Tongue (tissue), 1 donor: ENCODE measurements at regions not wholly inside any gene's neighbourhood (a gene's known extent, or its start where the extent isn't known, plus 50 kb on each side); places are given as distances from the start of the nearest gene placed in this dataset.
"Not testable (repeated sequence)": the region's sequence is repeated elsewhere in the genome, so short reads cannot be mapped to it uniquely, and the experiment has no call there.

Experiments used
- DNase-seq: peaks from one replicate; pipeline ENCODE4 v3.0.0-alpha.2; 2015

- not testable (repeated sequence) for DNase-seq
Measured at GRCh38 chr5:20783484-20783883, 795.5 kb upstream of the CDH18 start.

- DNase-seq: not testable (repeated sequence)
Measured at GRCh38 chr5:20771338-20771737, 783.3 kb upstream of the CDH18 start.

- DNase-seq: not testable (repeated sequence)
Measured at GRCh38 chr5:20765074-20765473, 777.1 kb upstream of the CDH18 start.

GRCh38 chr5:20759459-20759858 is 771.5 kb upstream of the CDH18 start:
- not testable (repeated sequence) for DNase-seq

- DNase-seq: not testable (repeated sequence)
Measured at GRCh38 chr5:20752179-20752578, 764.2 kb upstream of the CDH18 start.

GRCh38 chr5:20735715-20736114 is 747.7 kb upstream of the CDH18 start:
- not testable (repeated sequence) for DNase-seq

GRCh38 chr5:20732223-20732622 is 744.2 kb upstream of the CDH18 start:
- DNase-seq: not testable (repeated sequence)

GRCh38 chr5:20721286-20721685 is 733.3 kb upstream of the CDH18 start:
- not testable (repeated sequence) for DNase-seq

- not testable (repeated sequence) for DNase-seq
Measured at GRCh38 chr5:20711520-20712155, 723.6 kb upstream of the CDH18 start.

GRCh38 chr5:20707634-20708033 is 719.6 kb upstream of the CDH18 start:
- not testable (repeated sequence) for DNase-seq

GRCh38 chr5:20694121-20694520 is 706.1 kb upstream of the CDH18 start:
- DNase-seq: no peak

- DNase-seq: no peak
Measured at GRCh38 chr5:20692913-20693312, 704.9 kb upstream of the CDH18 start.

GRCh38 chr5:20683241-20683940 is 695.4 kb upstream of the CDH18 start:
- DNase-seq: no peak

- no peak for DNase-seq
Measured at GRCh38 chr5:20680718-20681302, 692.8 kb upstream of the CDH18 start.

GRCh38 chr5:20678814-20679298 is 690.9 kb upstream of the CDH18 start:
- DNase-seq: no peak

GRCh38 chr5:20678386-20678785 is 690.4 kb upstream of the CDH18 start:
- no peak for DNase-seq

- no peak for DNase-seq
Measured at GRCh38 chr5:20660588-20660987, 672.6 kb upstream of the CDH18 start.

- no peak for DNase-seq
Measured at GRCh38 chr5:20656262-20656661, 668.3 kb upstream of the CDH18 start.

GRCh38 chr5:20655211-20655610 is 667.2 kb upstream of the CDH18 start:
- DNase-seq: no peak

- no peak for DNase-seq
Measured at GRCh38 chr5:20654746-20655145, 666.7 kb upstream of the CDH18 start.

GRCh38 chr5:20654033-20654432 is 666.0 kb upstream of the CDH18 start:
- no peak for DNase-seq

- DNase-seq: peak; percentile 10
Measured at GRCh38 chr5:20649966-20650365, 662.0 kb upstream of the CDH18 start.

- DNase-seq: peak; percentile 7
Measured at GRCh38 chr5:20648981-20649380, 661.0 kb upstream of the CDH18 start.
